Nephron (organoid): ENCODE measurements at regions not wholly inside any gene's neighbourhood (a gene's known extent, or its start where the extent isn't known, plus 50 kb on each side); places are given as distances from the start of the nearest gene placed in this dataset.

ENCODE experiments used
- H3K27ac Mint-ChIP-seq, 3 experiments: 2 replicates each; pipeline ENCODE4 v1.8.0; 2020; ENCODE audit warnings: mixed read lengths in 3 of 3, mild to moderate bottlenecking in 2 of 3, moderate library complexity in 1 of 3
- H3K27me3 Mint-ChIP-seq: 2 replicates; pipeline ENCODE4 v1.8.0; 2021; ENCODE audit warnings: low read depth, mild to moderate bottlenecking, moderate library complexity, mixed read lengths
- H3K36me3 Mint-ChIP-seq: 2 replicates; pipeline ENCODE4 v1.8.0; 2020; ENCODE audit warnings: low read depth, mixed read lengths
- H3K4me1 Mint-ChIP-seq: 2 replicates; pipeline ENCODE4 v1.8.0; 2020; ENCODE audit warnings: mixed read lengths
- H3K4me3 Mint-ChIP-seq, 3 experiments: 2 replicates each; pipeline ENCODE4 v1.8.0; 2020; ENCODE audit warnings: mild to moderate bottlenecking in 3 of 3, mixed read lengths in 3 of 3, moderate library complexity in 2 of 3
- H3K9me3 Mint-ChIP-seq: 2 replicates; pipeline ENCODE4 v1.8.0; 2020; ENCODE audit warnings: mixed read lengths
- CTCF ChIP-seq, 3 experiments: fragments of 200-600 bp; sonication (generic); IDR thresholded peaks; one replicate each; pipeline ENCODE4 v1.5.0; 2021; ENCODE audit warnings: antibody characterized with exemption in 3 of 3; ENCODE audit not compliant: unreplicated experiment in 3 of 3

- H3K36me3 Mint-ChIP-seq: no peaks in the 10 kb centered on the region
- no peaks in the 10 kb centered on the region for H3K9me3 Mint-ChIP-seq
- H3K27ac Mint-ChIP-seq: no peak overlapping the region
- peak; percentile 35 to 37 (median 36) for TF ChIP-seq CTCF (IDR thresholded peaks at IDR 0.05; ENCODE audit: unreplicated experiment in 3 of 3)
- H3K4me1 Mint-ChIP-seq: peaks cover 19% of the 10 kb centered on the region
- H3K27me3 Mint-ChIP-seq: peaks cover 37% of the 10 kb centered on the region
- H3K4me3 Mint-ChIP-seq: peak overlapping the region in 1 of 3 experiments; percentile 3
Measured at GRCh38 chr2:3001615-3002560, 375.7 kb downstream of the EIPR1 start.

DNA sequence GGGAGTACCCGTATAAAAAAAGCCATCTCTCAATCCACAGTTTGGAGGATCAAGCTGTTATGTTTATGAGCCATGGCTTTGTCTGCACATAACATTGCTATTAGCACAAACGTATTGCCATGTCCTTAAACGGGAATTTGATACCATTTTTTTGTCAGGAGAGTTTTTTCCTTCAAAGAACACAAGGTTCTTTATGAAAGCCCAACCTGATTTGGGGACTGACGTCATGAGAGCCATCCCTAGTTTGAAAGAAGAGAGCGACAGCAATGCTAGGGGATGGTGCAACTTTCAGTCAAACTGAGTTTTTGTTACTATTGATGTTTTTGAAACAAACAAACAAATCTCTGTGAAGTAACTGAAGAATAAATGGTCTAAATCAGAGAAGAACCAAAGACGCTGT is 376.6 kb downstream of the EIPR1 start:
- Mint-ChIP-seq H3K4me1 (peaks cover 12% of the 10 kb centered on the region), H3K27me3 (peaks cover 33% of the 10 kb centered on the region), H3K27ac (no peak overlapping the region), H3K9me3 (no peaks in the 10 kb centered on the region), H3K36me3 (no peaks in the 10 kb centered on the region), H3K4me3 (no peak overlapping the region)
- no peak for TF ChIP-seq CTCF (IDR thresholded peaks at IDR 0.05; ENCODE audit: unreplicated experiment in 3 of 3)

DNA sequence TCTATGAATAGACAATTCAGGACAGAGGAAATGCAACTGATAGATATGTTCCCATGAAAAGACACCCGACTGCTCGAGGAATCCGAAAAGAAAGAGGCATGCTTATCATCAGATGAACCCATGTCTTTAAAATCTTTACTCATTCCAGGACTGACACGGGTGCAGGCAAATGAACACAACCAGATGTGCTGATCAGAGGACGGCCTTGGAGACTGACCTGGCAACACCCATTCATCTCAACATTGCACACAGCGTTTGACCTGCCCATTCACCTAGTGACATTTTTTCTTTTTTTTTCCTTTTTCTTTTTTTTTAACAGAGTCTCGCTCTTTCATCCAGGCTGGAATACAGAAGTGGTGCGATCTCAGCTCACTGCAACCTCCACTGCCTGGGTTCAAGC is 377.5 kb downstream of the EIPR1 start:
- Mint-ChIP-seq H3K9me3 (no peaks in the 10 kb centered on the region), H3K27me3 (peaks cover 26% of the 10 kb centered on the region), H3K36me3 (no peaks in the 10 kb centered on the region), H3K4me3 (no peak overlapping the region), H3K27ac (no peak overlapping the region), H3K4me1 (peaks cover 7% of the 10 kb centered on the region)
- TF ChIP-seq CTCF (IDR thresholded peaks at IDR 0.05; ENCODE audit: unreplicated experiment in 3 of 3): no peak

DNA sequence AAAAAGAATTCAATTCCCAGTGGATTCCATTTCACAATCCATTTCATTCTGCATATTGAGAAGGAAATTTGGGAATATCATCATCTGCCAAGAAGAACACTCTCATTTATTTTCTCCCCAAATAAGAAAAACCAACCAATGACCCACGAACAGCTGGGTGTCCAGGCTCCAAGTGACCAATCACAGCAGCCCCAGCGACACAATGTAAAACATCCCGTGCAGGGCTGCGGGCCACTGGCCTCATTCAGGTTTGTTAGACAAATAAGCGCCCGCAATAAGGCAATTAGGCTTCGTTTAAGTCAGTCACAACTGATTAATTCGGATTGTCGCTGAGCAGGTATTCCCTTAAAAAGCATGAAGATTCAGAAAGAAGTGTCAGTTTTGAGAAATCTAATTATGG is 378.6 kb downstream of the EIPR1 start:
- Mint-ChIP-seq H3K4me1 (peaks cover 7% of the 10 kb centered on the region), H3K36me3 (no peaks in the 10 kb centered on the region), H3K4me3 (no peak overlapping the region), H3K9me3 (no peaks in the 10 kb centered on the region), H3K27me3 (peaks cover 18% of the 10 kb centered on the region), H3K27ac (no peak overlapping the region)
- no peak for TF ChIP-seq CTCF (IDR thresholded peaks at IDR 0.05; ENCODE audit: unreplicated experiment in 3 of 3)

DNA sequence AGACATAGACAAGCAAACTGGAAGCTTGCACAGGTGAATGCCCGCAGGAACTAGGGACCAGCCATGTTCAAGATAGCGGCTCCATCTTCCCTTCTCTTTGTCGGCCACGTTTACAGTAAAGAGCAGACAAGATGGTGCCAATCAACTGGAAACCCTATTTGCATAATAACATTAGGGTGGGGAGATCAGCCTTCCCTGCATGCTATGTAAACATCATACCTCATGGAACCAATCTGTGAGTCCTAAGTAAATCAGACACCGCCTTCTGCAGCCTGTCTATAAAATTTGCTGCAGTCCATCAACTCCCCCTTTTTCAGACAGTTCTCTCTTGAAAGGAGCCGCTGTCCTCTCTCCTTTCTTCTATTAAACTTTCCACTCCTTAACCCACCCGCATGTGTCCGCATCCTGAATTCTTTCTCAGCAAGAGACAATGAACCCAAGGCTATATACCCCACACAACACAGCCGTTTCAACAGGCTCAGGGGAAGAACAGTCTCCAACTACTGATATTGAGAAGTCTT is 384.4 kb downstream of the EIPR1 start:
- TF ChIP-seq CTCF (IDR thresholded peaks at IDR 0.05; ENCODE audit: unreplicated experiment in 3 of 3): no peak
- Mint-ChIP-seq H3K27ac (no peak overlapping the region), H3K27me3 (peaks cover 4% of the 10 kb centered on the region), H3K4me3 (no peak overlapping the region), H3K9me3 (peaks cover 22% of the 10 kb centered on the region), H3K36me3 (no peaks in the 10 kb centered on the region), H3K4me1 (peaks cover 8% of the 10 kb centered on the region)
